Endothelial cell of umbilical vein (primary cell): ENCODE measurements at regions not wholly inside any gene's neighbourhood (a gene's known extent, or its start where the extent isn't known, plus 50 kb on each side); places are given as distances from the start of the nearest gene placed in this dataset.

Experiments
- BruUV-seq: library from RNA; stranded (reverse); fragments of 400-500 nt; replicated peaks from 2 replicates; lab custom pipeline; 2021; lab: Mats Ljungman, UMichigan
- CTCF ChIA-PET: fragments of 300-600, 350-600 bp; sonication (Branson Sonifier 250); formaldehyde crosslinking; loops from one replicate; lab custom pipeline; 2021; ENCODE audit warnings: antibody characterized with exemption, inconsistent platforms; lab: Charles Lee
- POLR2A ChIA-PET: fragments of 300-600, 350-600 bp; sonication (Branson Sonifier 250); formaldehyde crosslinking; loops from one replicate; lab custom pipeline; 2021; ENCODE audit warnings: antibody characterized with exemption, inconsistent platforms; lab: Charles Lee
- DNase-seq: peaks from one replicate; pipeline ENCODE4 v3.0.0-alpha.2; 2011; ENCODE audit warnings: low read depth, low spot score
- FAIRE-seq: peaks from 2 replicates; lab custom pipeline; 2011; peaks lifted over from hg19 to GRCh38; lab: Jason Lieb, UNC
- H2AFZ ChIP-seq: 2 replicates; pipeline ENCODE4 v1.6.0; 2012; ENCODE audit warnings: low read depth, low read length, control low read depth, inconsistent platforms
- H3K27ac ChIP-seq: 2 replicates; pipeline ENCODE4 v1.5.1; 2011; ENCODE audit warnings: low read depth, mild to moderate bottlenecking, control low read depth, low read length, moderate library complexity; ENCODE audit not compliant: insufficient read depth
- H3K27me3 ChIP-seq, 2 experiments: 2 replicates each; pipeline versions ENCODE4 v1.6.0 to v1.6.1; 2011; ENCODE audit warnings: low read length in 2 of 2, mixed read lengths in 1 of 2; ENCODE audit not compliant: control insufficient read depth in 2 of 2, insufficient read depth in 2 of 2
- H3K36me3 ChIP-seq, 2 experiments: 2 replicates in 1 of 2; 3 replicates in 1 of 2; pipeline ENCODE4 v1.5.1; 2011; ENCODE audit warnings: low read length in 2 of 2, mild to moderate bottlenecking in 1 of 2, moderate library complexity in 1 of 2; ENCODE audit not compliant: control insufficient read depth in 2 of 2, insufficient read depth in 2 of 2; ENCODE audit errors: extremely low read depth in 1 of 2
- H3K4me1 ChIP-seq: 3 replicates; pipeline ENCODE4 v1.5.1; 2011; ENCODE audit warnings: mild to moderate bottlenecking, low read length; ENCODE audit not compliant: control insufficient read depth, insufficient read depth; ENCODE audit errors: extremely low read depth
- H3K4me2 ChIP-seq: 2 replicates; pipeline ENCODE4 v1.6.1; 2011; ENCODE audit warnings: low read length, control low read depth, mixed read lengths; ENCODE audit not compliant: insufficient read depth
- H3K4me3 ChIP-seq, 3 experiments: fragments of 200-600 bp in 1 of 3; sonication (generic), shearing (Covaris generic) in 1 of 3; replicated peaks in 1 of 3; 2 replicates each; pipeline ENCODE4 v1.5.1; 2011 to 2016; ENCODE audit warnings: control low read depth in 3 of 3, low read length in 3 of 3, mild to moderate bottlenecking in 2 of 3, inconsistent platforms in 1 of 3, low read depth in 1 of 3, moderate library complexity in 1 of 3; ENCODE audit not compliant: insufficient read depth in 1 of 3
- H3K79me2 ChIP-seq: 2 replicates; pipeline ENCODE4 v1.6.0; 2012; ENCODE audit warnings: low read length, inconsistent platforms; ENCODE audit not compliant: control insufficient read depth, insufficient read depth
- H3K9ac ChIP-seq: replicated peaks from 2 replicates; pipeline ENCODE3; 2011; ENCODE audit warnings: low read length, control low read depth; ENCODE audit not compliant: insufficient read depth; ENCODE audit errors: extremely low read depth
- H3K9me1 ChIP-seq: replicated peaks from 3 replicates; pipeline ENCODE4 v1.6.0; 2011; ENCODE audit warnings: mild to moderate bottlenecking, low read length; ENCODE audit not compliant: control insufficient read depth, insufficient read depth; ENCODE audit errors: extremely low read depth
- H3K9me3 ChIP-seq: replicated peaks from 2 replicates; pipeline ENCODE4 v1.5.1; 2012; ENCODE audit warnings: low read length, inconsistent platforms; ENCODE audit not compliant: control insufficient read depth, insufficient read depth
- H4K20me1 ChIP-seq: replicated peaks from 2 replicates; pipeline ENCODE3; 2011; ENCODE audit warnings: mild to moderate bottlenecking, low read length; ENCODE audit not compliant: control insufficient read depth, insufficient read depth; ENCODE audit errors: extremely low read depth
- CTCF ChIP-seq, 2 donors: IDR thresholded peaks; 1 replicate in 1 of 2; 2 replicates in 1 of 2; pipeline ENCODE4 v1.5.1; 2011; ENCODE audit warnings: low read length in 2 of 2, mild to moderate bottlenecking in 2 of 2, moderate library complexity in 2 of 2, control low read depth in 1 of 2, inconsistent platforms in 1 of 2, low read depth in 1 of 2; ENCODE audit not compliant: insufficient read depth in 1 of 2; ENCODE audit errors: extremely low read depth in 1 of 2
- EZH2 ChIP-seq: IDR thresholded peaks from 2 replicates; pipeline ENCODE4 v1.6.1; 2012; ENCODE audit warnings: borderline replicate concordance, low read depth, mild to moderate bottlenecking, moderate library complexity, low read length, inconsistent platforms; ENCODE audit not compliant: severe bottlenecking
- FOS ChIP-seq: IDR thresholded peaks from 2 replicates; pipeline ENCODE4 v1.6.1; 2011; ENCODE audit warnings: mild to moderate bottlenecking, low read length, moderate library complexity, borderline replicate concordance; ENCODE audit not compliant: insufficient read depth
- GATA2 ChIP-seq: IDR thresholded peaks from 2 replicates; pipeline ENCODE4 v1.7.0; 2011; ENCODE audit warnings: low read depth, mild to moderate bottlenecking, moderate library complexity, mixed read lengths, low read length; ENCODE audit not compliant: insufficient read length, insufficient read depth
- JUN ChIP-seq: IDR thresholded peaks from 2 replicates; pipeline ENCODE4 v1.6.1; 2011; ENCODE audit warnings: borderline replicate concordance, low read depth; ENCODE audit not compliant: insufficient read length, insufficient read depth
- MYC ChIP-seq: IDR thresholded peaks from one replicate; pipeline ENCODE4 v1.6.1; 2011; ENCODE audit warnings: mild to moderate bottlenecking, low read depth, low read length
- POLR2A ChIP-seq: IDR thresholded peaks from 2 replicates; pipeline ENCODE4 v1.6.1; 2012; ENCODE audit warnings: low read depth, mild to moderate bottlenecking, control low read depth, low read length
- POLR2AphosphoS5 ChIP-seq: IDR thresholded peaks from 2 replicates; pipeline ENCODE4 v1.6.1; 2012; ENCODE audit warnings: low read depth, mild to moderate bottlenecking, control low read depth, low read length, moderate library complexity; ENCODE audit not compliant: insufficient read depth
- dilution Hi-C: fragments of 300-500 bp; cut with MboI; formaldehyde crosslinking; loops from one replicate; pipeline ENCODE4 v1.15.0; 2019; ENCODE audit warnings: low sequenced_read_pairs; ENCODE audit not compliant: extremely low pct_ligation_motif_present
- intact Hi-C: fragments of 100-400 bp; cut with micrococcal nuclease; formaldehyde crosslinking; loops from one replicate; pipeline ENCODE4 v1.10.0; 2022
- TF ChIP-seq, protein P1 (sequence below): IDR thresholded peaks from 2 replicates; pipeline ENCODE4 v1.6.1; 2011; ENCODE audit not compliant: insufficient read depth, insufficient read length

DNA sequence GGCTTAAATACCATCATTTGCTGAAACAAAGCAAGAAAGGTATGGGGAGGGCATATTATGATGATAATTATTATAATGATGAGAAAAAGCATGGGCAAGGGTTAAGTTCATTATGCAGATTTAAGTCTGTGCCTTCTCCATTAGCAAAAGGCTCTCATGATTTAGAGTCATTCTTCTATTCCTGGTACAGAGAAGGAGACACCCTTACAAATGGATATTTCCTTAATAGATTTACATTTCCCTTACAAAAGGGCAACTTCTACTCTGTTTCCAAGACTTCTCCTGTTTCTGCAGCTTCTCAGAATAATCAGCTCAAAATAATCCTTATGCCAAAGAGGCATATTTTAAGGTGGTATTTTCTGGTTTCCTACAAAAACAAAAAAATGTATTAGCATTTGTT, 121.1 kb upstream of the CAMK1G start:
- Histone ChIP-seq H3K9me3 (no peaks in the 10 kb centered on the region), H3K9ac (no peak overlapping the region), H3K9me1 (no peaks in the 10 kb centered on the region), H3K4me3 (no peak overlapping the region), H3K27ac (no peak overlapping the region), H3K27me3 (no peaks in the 10 kb centered on the region), H3K4me1 (no peaks in the 10 kb centered on the region), H3K36me3 (no peaks in the 10 kb centered on the region), H3K4me2 (no peak overlapping the region), H4K20me1 (no peaks in the 10 kb centered on the region), H2AFZ (no peak overlapping the region), H3K79me2 (no peaks in the 10 kb centered on the region)
- BruUV-seq, result no TSS peak
- intact Hi-C loops, result no loop called here
- no peak for FAIRE-seq
- dilution Hi-C loops, result no loop called here
- DNase-seq, result no peak
- POLR2A ChIA-PET, result no interaction called here
- CTCF ChIA-PET, result no interaction called here
- TF ChIP-seq CTCF (IDR thresholded peaks at IDR 0.05; ENCODE audit: extremely low read depth in 1 of 2, insufficient read depth in 1 of 2, low read depth in 1 of 2, low read length in 2 of 2) (no peak), POLR2AphosphoS5 (no peak), MYC (no peak), POLR2A (no peak), GATA2 (no peak), FOS (no peak)
- TF ChIP-seq, protein P1, sequence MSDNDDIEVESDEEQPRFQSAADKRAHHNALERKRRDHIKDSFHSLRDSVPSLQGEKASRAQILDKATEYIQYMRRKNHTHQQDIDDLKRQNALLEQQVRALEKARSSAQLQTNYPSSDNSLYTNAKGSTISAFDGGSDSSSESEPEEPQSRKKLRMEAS, result no peak

DNA sequence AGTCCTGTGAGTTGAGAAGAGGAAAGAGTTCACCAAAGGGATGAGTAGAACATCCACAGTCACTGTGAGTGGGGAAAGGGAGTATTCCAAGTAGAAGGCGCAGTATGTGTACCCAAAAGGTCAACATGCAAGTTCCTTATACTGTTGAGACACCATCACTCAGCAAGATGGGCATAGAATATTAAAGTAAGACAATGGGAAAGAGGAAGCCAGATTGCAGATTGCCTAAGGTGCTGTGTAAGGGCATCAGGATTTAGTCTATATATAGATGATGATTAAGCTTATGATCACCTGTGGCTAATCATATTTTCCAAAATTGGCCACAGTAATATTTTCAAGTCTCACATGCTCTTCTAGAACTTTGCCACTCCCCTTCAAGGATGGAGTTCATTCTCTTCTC, 120.1 kb upstream of the CAMK1G start:
- FAIRE-seq, result no peak
- no peaks in the 10 kb centered on the region for H3K27me3 ChIP-seq
- H3K36me3 ChIP-seq, result no peaks in the 10 kb centered on the region
- no peaks in the 10 kb centered on the region for H3K4me1 ChIP-seq
- intact Hi-C loops (no loop called here), dilution Hi-C loops (no loop called here)
- no peak overlapping the region for H2AFZ ChIP-seq
- TF ChIP-seq JUN, result no peak
- no peak for TF ChIP-seq EZH2
- no peak for TF ChIP-seq POLR2AphosphoS5
- TF ChIP-seq, protein P1, result no peak
- no peak for TF ChIP-seq POLR2A
- TF ChIP-seq MYC, result no peak
- no peak overlapping the region for H3K4me3 ChIP-seq
- no peaks in the 10 kb centered on the region for H3K9me3 ChIP-seq
- H4K20me1 ChIP-seq, result no peaks in the 10 kb centered on the region
- no peak for DNase-seq
- no peak overlapping the region for H3K9ac ChIP-seq
- no peak overlapping the region for H3K27ac ChIP-seq
- no peaks in the 10 kb centered on the region for H3K79me2 ChIP-seq
- POLR2A ChIA-PET, result no interaction called here
- H3K9me1 ChIP-seq, result no peaks in the 10 kb centered on the region
- CTCF ChIA-PET, result no interaction called here
- H3K4me2 ChIP-seq, result no peak overlapping the region
- no TSS peak for BruUV-seq
